Testis (tissue), 2 donors: ENCODE measurements at regions not wholly inside any gene's neighbourhood (a gene's known extent, or its start where the extent isn't known, plus 50 kb on each side); places are given as distances from the start of the nearest gene placed in this dataset.
"Not testable (repeated sequence)": the region's sequence is repeated elsewhere in the genome, so short reads cannot be mapped to it uniquely, and the experiment has no call there.

Source experiments
- DNase-seq: peaks from one replicate; pipeline ENCODE4 v3.0.0-alpha.2; 2019
- H3K27ac ChIP-seq, 2 donors: fragments of 200-600 bp; sonication (generic); one replicate each; pipeline ENCODE4 v1.5.1; 2019
- H3K27me3 ChIP-seq: fragments of 200-600 bp; sonication (generic); one replicate; pipeline ENCODE4 v1.5.1; 2019
- H3K36me3 ChIP-seq: fragments of 200-600 bp; sonication (generic); one replicate; pipeline ENCODE4 v1.5.1; 2017; ENCODE audit warnings: low read depth; ENCODE audit errors: missing control alignments
- H3K4me1 ChIP-seq: fragments of 200-600 bp; sonication (generic); one replicate; pipeline ENCODE4 v1.5.1; 2019
- H3K4me3 ChIP-seq, 2 donors: fragments of 200-600 bp; sonication (generic); one replicate each; pipeline ENCODE4 v1.5.1; 2017 to 2019
- H3K9me3 ChIP-seq: fragments of 200-600 bp; sonication (generic); one replicate; pipeline ENCODE4 v1.5.1; 2017
- POLR2A ChIP-seq: fragments of 450-650 bp; IDR thresholded peaks from one replicate; pipeline ENCODE4 v1.6.1; 2017; ENCODE audit warnings: antibody characterized with exemption, mild to moderate bottlenecking, moderate library complexity
- WGBS, 2 donors: methylation state at CpG; one replicate each; pipeline ENCODE4 v1.1.5; 2018; 5-methylcytosine and 5-hydroxymethylcytosine counted together
- intact Hi-C: fragments of 100-400 bp; cut with DNase I; formaldehyde crosslinking; loops from one replicate; pipeline ENCODE4 v1.15.1; 2023; ENCODE audit warnings: low total_unique reads
- TF ChIP-seq, protein P1 (sequence below), 3 experiments: fragments of 450-650 bp in 2 of 3; fragments of 200-600 bp in 1 of 3; sonication (generic) in 1 of 3; IDR thresholded peaks; one replicate each; pipeline ENCODE4 v1.5.1; 2016 to 2019; ENCODE audit warnings: antibody characterized with exemption in 3 of 3, mild to moderate bottlenecking in 2 of 3, moderate library complexity in 1 of 3

- DNase-seq: no peak
- TF ChIP-seq, protein P1, sequence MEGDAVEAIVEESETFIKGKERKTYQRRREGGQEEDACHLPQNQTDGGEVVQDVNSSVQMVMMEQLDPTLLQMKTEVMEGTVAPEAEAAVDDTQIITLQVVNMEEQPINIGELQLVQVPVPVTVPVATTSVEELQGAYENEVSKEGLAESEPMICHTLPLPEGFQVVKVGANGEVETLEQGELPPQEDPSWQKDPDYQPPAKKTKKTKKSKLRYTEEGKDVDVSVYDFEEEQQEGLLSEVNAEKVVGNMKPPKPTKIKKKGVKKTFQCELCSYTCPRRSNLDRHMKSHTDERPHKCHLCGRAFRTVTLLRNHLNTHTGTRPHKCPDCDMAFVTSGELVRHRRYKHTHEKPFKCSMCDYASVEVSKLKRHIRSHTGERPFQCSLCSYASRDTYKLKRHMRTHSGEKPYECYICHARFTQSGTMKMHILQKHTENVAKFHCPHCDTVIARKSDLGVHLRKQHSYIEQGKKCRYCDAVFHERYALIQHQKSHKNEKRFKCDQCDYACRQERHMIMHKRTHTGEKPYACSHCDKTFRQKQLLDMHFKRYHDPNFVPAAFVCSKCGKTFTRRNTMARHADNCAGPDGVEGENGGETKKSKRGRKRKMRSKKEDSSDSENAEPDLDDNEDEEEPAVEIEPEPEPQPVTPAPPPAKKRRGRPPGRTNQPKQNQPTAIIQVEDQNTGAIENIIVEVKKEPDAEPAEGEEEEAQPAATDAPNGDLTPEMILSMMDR (IDR thresholded peaks at IDR 0.05): no peak
- no peak for TF ChIP-seq POLR2A
- H3K4me1 ChIP-seq: no peaks in the 10 kb centered on the region
- H3K4me3 ChIP-seq: no peak overlapping the region
- H3K36me3 ChIP-seq: no peaks in the 10 kb centered on the region
- intact Hi-C loops: no loop called here
- H3K9me3 ChIP-seq: no peaks in the 10 kb centered on the region
- WGBS, 2 donors: 75 to 83% methylated on average over 2 of the region's 2 CpGs
- H3K27ac ChIP-seq: no peak overlapping the region
- no peaks in the 10 kb centered on the region for H3K27me3 ChIP-seq
These were observed 556.6 kb downstream of the NLGN4X start for GRCh38 chrX:5672099-5672498.

DNA sequence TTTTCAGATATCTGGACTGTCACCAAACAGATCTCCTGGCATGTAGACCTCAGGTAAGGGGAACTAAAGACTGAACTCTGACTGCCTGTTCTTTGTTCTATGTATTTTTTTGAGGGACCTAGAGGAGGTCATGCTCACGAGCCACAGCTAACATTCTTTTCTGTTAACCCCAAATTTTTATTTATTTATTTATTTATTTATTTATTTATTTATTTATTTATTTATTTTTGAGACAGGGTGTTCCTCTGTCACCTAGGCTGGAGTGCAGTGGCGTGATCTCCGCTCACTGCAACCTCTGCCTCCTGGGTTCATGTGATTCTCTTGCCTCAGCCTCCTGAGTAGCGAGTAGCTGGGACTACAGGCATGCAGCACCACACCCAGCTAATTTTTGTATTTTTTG is 562.0 kb downstream of the NLGN4X start:
- H3K4me3 ChIP-seq, intact Hi-C loops, H3K36me3 ChIP-seq, DNase-seq, H3K9me3 ChIP-seq, H3K27ac ChIP-seq, H3K4me1 ChIP-seq, H3K27me3 ChIP-seq: not testable (repeated sequence)
- 89 to 91% methylated on average over 4 of the region's 4 CpGs for WGBS, 2 donors

GRCh38 chrX:5656544-5656943 is 572.1 kb downstream of the NLGN4X start:
- Histone ChIP-seq H3K9me3 (no peaks in the 10 kb centered on the region), H3K27me3 (no peaks in the 10 kb centered on the region), H3K36me3 (no peaks in the 10 kb centered on the region), H3K4me1 (no peaks in the 10 kb centered on the region), H3K27ac (no peak overlapping the region), H3K4me3 (no peak overlapping the region)
- DNase-seq: no peak
- intact Hi-C loops: no loop called here
- TF ChIP-seq POLR2A: no peak
- TF ChIP-seq, protein P1 (IDR thresholded peaks at IDR 0.05): no peak

GRCh38 chrX:5650904-5651303 is 577.8 kb downstream of the NLGN4X start:
- Histone ChIP-seq H3K9me3 (no peaks in the 10 kb centered on the region), H3K4me3 (no peak overlapping the region), H3K36me3 (no peaks in the 10 kb centered on the region), H3K27ac (no peak overlapping the region), H3K27me3 (no peaks in the 10 kb centered on the region), H3K4me1 (no peaks in the 10 kb centered on the region)
- intact Hi-C loops: no loop called here
- WGBS, 2 donors: 42 to 63% methylated on average over 3 of the region's 3 CpGs
- DNase-seq: no peak
- no peak for TF ChIP-seq POLR2A
- TF ChIP-seq, protein P1 (IDR thresholded peaks at IDR 0.05): no peak

GRCh38 chrX:5648941-5649568 is 579.6 kb downstream of the NLGN4X start:
- Histone ChIP-seq H3K4me3 (no peak overlapping the region), H3K27me3 (no peaks in the 10 kb centered on the region), H3K4me1 (no peaks in the 10 kb centered on the region), H3K27ac (no peak overlapping the region), H3K36me3 (no peaks in the 10 kb centered on the region), H3K9me3 (no peaks in the 10 kb centered on the region)
- no peak for DNase-seq
- intact Hi-C loops: no loop called here
- whole genome bisulfite sequencing, 2 donors: 61 to 70% methylated on average over 6 to 12 of the region's 12 CpGs
- TF ChIP-seq POLR2A: no peak
- TF ChIP-seq, protein P1 (IDR thresholded peaks at IDR 0.05): no peak
